T-helper 9 cell (primary cell): ENCODE measurements at regions not wholly inside any gene's neighbourhood (a gene's known extent, or its start where the extent isn't known, plus 50 kb on each side); places are given as distances from the start of the nearest gene placed in this dataset.
"Not testable (repeated sequence)": the region's sequence is repeated elsewhere in the genome, so short reads cannot be mapped to it uniquely, and the experiment has no call there.

ENCODE experiments used
- DNase-seq: peaks from one replicate; pipeline ENCODE4 v3.0.0-alpha.2; 2020

DNA sequence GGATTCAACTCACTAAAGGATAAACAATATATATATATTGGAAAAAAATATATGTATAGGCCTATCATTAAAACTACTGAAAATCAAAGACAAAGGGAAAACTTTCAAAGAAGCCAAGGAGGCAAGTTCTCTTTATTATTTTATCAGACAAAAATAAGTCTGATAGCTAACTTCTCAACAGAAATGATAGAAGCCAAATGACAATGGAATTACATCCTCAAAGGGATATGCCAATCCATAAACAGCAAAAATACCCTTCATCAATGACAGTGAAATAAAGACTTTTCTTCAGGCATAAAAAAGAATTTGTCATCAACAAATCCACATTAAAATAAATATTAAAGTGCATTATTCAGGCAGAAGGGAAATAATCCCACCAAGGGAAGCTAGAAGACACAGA is 393.4 kb downstream of the ZFHX3 start:
- no peak for DNase-seq

DNA sequence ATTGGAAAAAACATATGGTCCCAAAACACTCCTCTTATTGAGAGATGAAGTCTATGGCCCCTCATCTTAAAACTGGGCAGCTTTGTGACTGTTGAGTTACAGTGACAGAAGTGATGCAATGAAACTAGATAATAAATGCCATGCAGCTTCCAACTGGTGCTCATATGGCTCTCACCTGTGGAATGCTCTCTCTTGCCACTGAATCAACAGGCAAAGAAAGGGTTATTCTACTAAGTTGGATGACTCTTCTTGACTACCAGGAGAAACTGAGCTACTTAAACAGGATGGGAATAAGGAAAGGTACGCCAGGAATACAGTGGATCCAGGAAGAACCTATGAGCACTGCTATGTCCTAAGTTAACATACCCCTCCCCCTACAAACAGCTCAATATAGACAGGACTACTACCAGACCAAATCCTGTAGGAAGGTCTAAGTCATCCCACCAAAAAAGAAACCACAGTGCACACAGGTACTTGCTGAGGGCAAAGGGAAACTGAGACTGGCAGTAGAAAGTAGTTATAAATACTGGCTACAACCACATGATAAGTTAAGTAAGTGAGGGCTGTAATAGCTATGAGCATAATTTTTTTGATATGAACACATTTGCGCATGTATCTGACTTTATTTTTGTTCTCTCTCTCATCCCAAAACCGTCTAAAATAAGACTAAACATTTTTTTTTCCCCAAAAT is 398.5 kb downstream of the ZFHX3 start:
- no peak for DNase-seq

GRCh38 chr16:72646615-72647014 is 401.3 kb downstream of the ZFHX3 start:
- no peak for DNase-seq

DNA sequence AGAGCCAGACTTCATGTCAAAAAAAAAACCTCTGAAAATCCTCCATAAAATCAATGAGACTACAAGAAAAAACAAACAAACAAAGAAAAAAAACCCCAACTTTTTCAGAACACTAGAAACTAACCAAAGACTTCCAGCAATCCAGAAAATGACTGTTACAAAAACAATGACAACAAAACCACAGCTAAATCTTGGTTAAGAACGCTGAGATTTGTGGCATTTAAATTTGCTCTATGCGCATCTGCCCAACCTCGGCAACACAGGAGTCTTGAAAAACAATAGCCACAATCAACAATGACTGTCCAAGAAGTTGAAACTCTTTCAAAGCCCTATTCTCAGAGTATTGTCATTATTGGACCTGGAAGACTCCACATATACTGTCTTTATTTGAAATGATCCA is 402.4 kb downstream of the ZFHX3 start:
- DNase-seq = no peak

DNA sequence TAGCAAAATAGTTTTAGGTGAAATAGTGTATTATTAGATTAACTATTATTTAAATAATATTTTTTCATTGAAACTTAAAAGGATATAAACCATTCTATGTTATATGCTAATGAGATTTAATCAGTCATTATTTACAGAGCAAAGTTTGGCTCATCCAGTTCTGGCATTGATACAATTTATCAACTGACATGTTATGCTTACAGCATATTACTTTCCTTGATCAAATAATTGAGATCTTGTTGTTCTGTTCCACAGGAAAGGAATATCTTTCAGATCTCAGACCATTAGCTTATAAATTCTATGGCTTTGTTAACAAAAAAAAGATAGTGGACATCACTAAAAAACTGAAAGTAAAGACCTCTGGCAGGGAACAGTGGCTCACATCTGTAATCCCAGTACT is 403.0 kb downstream of the ZFHX3 start:
- no peak for DNase-seq

- DNase-seq = no peak
Measured at GRCh38 chr16:72639494-72639893, 408.4 kb downstream of the ZFHX3 start.

GRCh38 chr16:72637306-72637705 is 410.6 kb downstream of the ZFHX3 start:
- DNase-seq = no peak

DNA sequence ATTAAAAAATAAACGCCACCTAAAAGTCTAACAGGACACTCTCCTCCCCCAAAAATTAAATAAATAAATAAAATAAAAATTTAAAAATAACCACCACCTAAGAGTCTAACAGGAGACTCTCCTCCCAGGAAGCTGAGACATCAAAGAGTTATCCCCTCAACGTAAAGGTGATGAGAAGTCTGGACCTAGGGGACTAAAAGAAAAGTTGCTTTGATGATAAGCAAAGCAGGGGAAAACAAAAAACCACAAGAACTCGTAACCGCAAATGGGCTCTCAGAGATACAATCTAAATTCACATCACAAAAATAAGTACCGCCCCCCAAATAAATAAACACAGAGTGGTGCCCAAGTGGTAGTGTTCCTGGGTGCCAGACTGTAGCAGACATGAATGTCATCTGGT is 412.2 kb downstream of the ZFHX3 start:
- no peak for DNase-seq

DNA sequence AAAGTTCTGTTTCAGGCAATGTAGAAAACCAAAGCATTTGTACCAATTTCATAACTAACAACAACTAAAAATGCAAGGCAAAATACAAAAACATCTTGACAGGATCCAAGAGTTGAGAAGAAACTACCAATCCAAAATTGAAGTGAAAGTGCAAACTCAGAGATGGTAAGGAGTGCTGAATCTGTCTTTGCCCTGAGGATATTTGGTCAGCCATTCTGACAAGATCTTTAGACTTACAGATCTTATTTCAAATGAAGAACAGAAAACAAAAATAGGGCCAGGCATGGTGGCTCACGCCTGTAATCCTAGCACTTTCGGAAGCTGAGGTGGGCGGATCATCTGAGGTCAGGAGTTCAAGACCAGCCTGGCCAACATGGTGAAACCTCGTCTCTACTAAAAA is 412.8 kb downstream of the ZFHX3 start:
- DNase-seq = no peak

GRCh38 chr16:72627182-72627896 is 420.6 kb downstream of the ZFHX3 start:
- DNase-seq = not testable (repeated sequence)

DNA sequence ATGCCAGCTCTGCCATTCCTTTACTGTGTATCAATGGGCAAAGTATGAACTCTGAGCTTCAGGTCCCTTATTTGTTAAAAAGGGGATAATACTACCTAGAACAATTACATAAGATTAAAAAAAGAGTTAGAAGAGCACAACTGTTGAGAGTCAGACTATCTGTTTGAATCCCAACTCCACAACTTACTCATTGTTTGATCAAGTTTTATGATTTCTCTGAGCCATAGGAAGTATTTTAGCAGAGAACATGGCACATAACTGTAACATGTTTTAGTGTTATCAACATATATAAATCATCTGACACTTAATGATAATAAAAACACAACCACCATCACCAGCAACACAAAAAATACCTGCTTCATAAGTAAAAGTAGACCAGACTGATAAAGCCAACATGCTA is 421.3 kb downstream of the ZFHX3 start:
- no peak for DNase-seq

DNA sequence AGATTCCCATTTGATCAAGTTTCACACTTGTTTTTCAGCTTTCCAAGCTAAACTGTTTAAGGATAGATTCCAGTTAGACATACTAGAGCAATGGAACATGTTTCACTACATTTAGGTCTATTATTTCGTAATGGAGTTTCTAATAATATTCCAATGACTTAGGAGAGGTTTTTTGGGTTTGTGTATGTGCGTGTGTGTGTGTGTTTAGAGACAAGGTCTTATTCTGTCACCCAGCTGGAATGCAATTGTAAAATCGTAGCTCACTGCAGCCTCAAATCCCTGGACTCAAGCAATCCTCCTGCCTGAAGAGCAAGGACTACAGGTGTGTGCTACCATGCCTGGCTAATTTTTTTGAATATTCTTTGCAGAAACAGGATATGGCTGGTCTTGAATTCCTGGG is 426.3 kb downstream of the ZFHX3 start:
- no peak for DNase-seq

DNA sequence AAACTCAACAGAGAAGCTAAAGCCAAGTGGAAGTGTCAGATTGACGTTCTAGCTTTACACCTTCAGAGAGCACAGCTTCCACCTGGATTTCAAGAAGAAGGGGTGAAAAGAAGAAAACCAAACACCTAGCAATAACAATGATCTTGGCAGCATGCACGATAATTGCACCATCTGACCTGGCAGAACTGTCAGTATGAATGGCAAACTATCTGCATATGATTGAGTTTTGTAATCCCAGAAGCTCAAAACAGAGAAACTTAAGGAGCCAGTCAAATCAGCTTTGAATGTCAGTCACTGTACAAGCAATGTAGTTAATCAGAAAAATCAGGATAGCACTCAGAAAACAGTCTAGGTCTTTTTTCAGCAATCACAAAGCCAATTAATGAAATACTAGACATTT is 427.1 kb downstream of the ZFHX3 start:
- DNase-seq = no peak

DNA sequence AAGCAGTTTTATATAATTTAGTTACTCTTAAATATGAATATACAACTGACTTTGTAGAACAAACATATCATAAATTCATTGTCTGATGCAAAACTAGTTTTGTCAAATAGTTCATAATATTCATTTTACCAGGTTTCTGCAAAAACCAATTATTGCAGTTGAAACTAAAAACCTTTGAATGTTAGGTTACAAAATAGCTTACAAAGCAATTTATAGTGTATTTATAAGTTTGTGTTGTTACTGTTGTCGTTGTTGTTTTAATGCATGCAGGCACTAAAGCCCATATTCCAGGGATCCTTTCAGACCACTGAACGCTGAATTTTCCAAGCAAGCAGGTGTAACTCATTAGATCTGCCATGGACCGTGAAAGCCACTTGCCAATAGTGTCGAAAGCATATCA is 427.6 kb downstream of the ZFHX3 start:
- no peak for DNase-seq

- DNase-seq = no peak
Measured at GRCh38 chr16:72615856-72616255, 432.1 kb downstream of the ZFHX3 start.

GRCh38 chr16:72612718-72613117 is 435.2 kb downstream of the ZFHX3 start:
- no peak for DNase-seq

- DNase-seq = no peak
Measured at GRCh38 chr16:72612256-72612655, 435.7 kb downstream of the ZFHX3 start.

DNA sequence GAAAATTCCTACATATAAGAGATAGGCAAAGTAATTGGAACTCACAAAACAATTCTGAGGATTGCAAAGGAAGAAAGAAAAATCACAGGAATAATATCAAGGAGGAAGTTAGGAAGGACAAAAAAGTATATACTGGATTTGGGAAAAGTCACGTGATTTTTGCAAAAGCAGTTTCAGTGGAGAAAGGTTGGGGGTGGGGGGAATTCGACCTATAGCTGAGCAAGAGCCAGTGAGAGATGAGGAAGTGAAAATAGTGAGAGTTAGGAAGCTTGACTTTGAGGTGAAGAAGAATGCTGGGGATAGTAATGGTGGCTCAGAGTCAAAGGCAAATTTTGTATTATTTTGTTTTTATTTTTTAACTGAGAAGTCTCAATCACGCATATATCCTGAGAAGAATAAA is 438.0 kb upstream of the PMFBP1 start:
- no peak for DNase-seq

GRCh38 chr16:72609066-72609465 is 437.1 kb upstream of the PMFBP1 start:
- no peak for DNase-seq

DNA sequence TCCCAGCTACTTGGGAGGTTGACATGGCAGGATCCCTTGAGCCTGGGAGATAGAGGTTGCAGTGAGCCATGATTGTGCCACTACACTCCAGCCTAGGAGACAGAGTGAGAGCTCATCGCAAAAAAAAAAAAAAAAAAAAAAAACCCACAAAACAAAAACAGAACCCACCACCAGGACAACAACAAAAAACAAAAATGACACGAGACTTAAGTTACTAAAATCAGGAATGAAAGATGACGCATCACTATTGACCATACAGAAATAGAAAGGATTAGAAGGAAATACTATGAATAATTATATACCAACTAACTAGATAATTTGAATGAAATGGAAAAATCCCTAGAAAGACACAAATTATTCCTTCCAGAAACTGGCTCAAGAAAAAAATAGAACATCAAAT is 432.4 kb upstream of the PMFBP1 start:
- DNase-seq = no peak

- DNase-seq = no peak
Measured at GRCh38 chr16:72602499-72602898, 430.5 kb upstream of the PMFBP1 start.

GRCh38 chr16:72598696-72599095 is 426.7 kb upstream of the PMFBP1 start:
- DNase-seq = no peak

DNA sequence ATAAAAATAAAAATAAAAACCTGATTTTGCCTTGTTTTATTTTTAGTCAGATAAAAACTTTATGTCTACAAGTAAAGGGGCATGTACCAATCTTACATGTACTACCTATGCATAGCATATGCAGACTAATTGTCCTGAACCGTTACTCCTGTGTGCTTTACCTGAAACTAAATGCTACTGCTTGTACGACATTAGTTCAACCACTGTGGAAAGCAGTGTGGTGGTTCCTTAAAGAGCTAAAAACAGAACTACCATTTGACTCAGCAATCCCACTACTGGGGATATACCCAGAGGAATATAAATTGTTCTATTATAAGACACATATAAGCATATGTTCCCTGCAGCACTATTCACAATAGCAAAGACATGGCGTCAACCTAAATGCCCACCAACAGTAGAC is 426.0 kb upstream of the PMFBP1 start:
- DNase-seq = no peak

- no peak for DNase-seq
Measured at GRCh38 chr16:72596373-72596772, 424.4 kb upstream of the PMFBP1 start.
